NT2/D1 (cell line): ENCODE measurements at regions not wholly inside any gene's neighbourhood (a gene's known extent, or its start where the extent isn't known, plus 50 kb on each side); places are given as distances from the start of the nearest gene placed in this dataset.

Experiments used
- DNase-seq: peaks from one replicate; pipeline ENCODE4 v3.0.0-alpha.2; 2011; ENCODE audit warnings: low read depth, low spot score
- H3K27me3 ChIP-seq: 2 replicates; pipeline ENCODE4 v1.6.0; 2011; ENCODE audit warnings: mild to moderate bottlenecking; ENCODE audit not compliant: insufficient read length, insufficient read depth
- H3K36me3 ChIP-seq: 2 replicates; pipeline ENCODE4 v1.6.1; 2011; ENCODE audit warnings: mild to moderate bottlenecking, low read length, mixed read lengths; ENCODE audit not compliant: insufficient read depth, insufficient read length
- H3K4me1 ChIP-seq: 2 replicates; pipeline ENCODE4 v1.5.1; 2011; ENCODE audit not compliant: insufficient read depth, insufficient read length
- H3K4me3 ChIP-seq: 2 replicates; pipeline ENCODE4 v1.5.1; 2011; ENCODE audit warnings: low read depth; ENCODE audit not compliant: insufficient read length
- H3K9ac ChIP-seq: 2 replicates; pipeline ENCODE4 v1.6.0; 2011; ENCODE audit warnings: low read depth; ENCODE audit not compliant: insufficient read length
- H3K9me3 ChIP-seq: 2 replicates; pipeline ENCODE4 v1.5.1; 2011; ENCODE audit warnings: mild to moderate bottlenecking, low read length; ENCODE audit not compliant: insufficient read depth
- SUZ12 ChIP-seq: IDR thresholded peaks from 2 replicates; pipeline ENCODE4 v1.6.1; 2011; ENCODE audit not compliant: insufficient read length, insufficient read depth; ENCODE audit errors: extremely low read depth
- YY1 ChIP-seq: IDR thresholded peaks from 2 replicates; pipeline ENCODE4 v1.6.1; 2011; ENCODE audit not compliant: insufficient read length, insufficient read depth
- ZNF274 ChIP-seq: IDR thresholded peaks from 2 replicates; pipeline ENCODE4 v1.6.1; 2011; ENCODE audit warnings: mild to moderate bottlenecking, low read depth, low read length

DNA sequence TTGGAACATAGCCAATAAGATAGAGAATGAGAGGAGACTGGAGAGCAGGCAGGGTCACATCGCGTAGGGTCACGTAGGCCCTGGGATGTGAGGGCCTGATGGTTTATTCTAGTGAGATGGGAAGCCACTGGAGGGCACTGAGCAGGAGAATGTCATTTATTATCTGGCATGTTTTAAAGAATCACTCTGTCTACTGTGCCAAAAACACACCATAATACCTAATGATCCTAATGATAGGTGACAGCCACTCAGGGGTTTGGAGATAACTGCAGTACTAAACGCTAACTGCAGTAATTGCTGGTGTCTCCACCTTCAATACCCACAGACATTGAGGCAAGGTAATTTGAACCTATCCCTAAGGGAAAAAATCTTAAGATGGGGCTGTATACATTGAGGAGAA is 185.4 kb downstream of the TTLL7 start:
- Histone ChIP-seq H3K27me3 (no peaks in the 10 kb centered on the region), H3K36me3 (no peaks in the 10 kb centered on the region), H3K9me3 (no peaks in the 10 kb centered on the region), H3K9ac (no peak overlapping the region), H3K4me3 (no peak overlapping the region), H3K4me1 (no peaks in the 10 kb centered on the region)
- DNase-seq = no peak
- TF ChIP-seq ZNF274 (no peak), SUZ12 (no peak), YY1 (no peak)

DNA sequence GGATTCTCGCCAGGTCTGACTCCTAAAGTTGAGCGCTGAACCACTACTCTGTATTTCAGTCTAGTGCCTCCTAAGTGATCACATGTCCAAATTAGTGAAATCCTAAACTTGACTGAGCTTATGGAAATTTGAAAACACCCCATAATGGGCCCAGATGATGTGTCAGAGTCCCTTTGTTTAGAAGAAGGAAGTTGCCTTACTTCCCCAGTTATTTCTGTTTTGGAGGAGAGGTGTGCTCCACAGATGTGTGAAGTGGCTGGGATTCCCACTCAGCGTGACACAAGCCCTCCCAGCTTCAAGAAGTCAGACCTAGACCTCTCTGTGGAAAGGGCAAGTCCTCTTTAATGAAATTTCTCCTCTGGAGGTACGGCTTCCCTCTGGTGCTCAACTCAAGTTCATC is 188.8 kb downstream of the TTLL7 start:
- no peak for TF ChIP-seq ZNF274
- TF ChIP-seq SUZ12 = no peak
- no peak for TF ChIP-seq YY1
- no peak for DNase-seq
- Histone ChIP-seq H3K4me3 (no peak overlapping the region), H3K27me3 (no peaks in the 10 kb centered on the region), H3K9ac (no peak overlapping the region), H3K4me1 (no peaks in the 10 kb centered on the region), H3K36me3 (no peaks in the 10 kb centered on the region), H3K9me3 (no peaks in the 10 kb centered on the region)

DNA sequence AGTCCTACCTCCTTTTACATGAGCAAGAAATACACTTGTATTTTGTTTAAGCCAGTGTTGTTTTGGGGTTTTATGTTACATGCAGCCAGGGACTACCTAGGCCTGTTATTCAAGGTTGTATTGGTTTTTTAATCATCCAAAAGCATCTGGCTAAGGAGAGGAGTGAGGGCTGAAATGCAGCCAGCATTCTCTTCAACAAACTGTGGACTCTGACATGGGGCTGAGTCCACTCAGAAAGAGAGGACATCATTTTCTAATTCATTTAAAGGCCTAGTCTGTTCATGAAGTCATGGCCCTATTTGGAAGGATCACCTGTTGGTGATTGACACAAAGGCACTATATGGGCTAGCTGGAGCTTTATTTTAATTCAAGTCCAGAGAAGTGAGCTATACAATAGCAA is 190.4 kb downstream of the TTLL7 start:
- TF ChIP-seq YY1 = no peak
- no peak for TF ChIP-seq ZNF274
- TF ChIP-seq SUZ12 = no peak
- Histone ChIP-seq H3K4me3 (no peak overlapping the region), H3K4me1 (no peaks in the 10 kb centered on the region), H3K27me3 (no peaks in the 10 kb centered on the region), H3K9ac (no peak overlapping the region), H3K36me3 (no peaks in the 10 kb centered on the region), H3K9me3 (no peaks in the 10 kb centered on the region)
- DNase-seq = no peak

DNA sequence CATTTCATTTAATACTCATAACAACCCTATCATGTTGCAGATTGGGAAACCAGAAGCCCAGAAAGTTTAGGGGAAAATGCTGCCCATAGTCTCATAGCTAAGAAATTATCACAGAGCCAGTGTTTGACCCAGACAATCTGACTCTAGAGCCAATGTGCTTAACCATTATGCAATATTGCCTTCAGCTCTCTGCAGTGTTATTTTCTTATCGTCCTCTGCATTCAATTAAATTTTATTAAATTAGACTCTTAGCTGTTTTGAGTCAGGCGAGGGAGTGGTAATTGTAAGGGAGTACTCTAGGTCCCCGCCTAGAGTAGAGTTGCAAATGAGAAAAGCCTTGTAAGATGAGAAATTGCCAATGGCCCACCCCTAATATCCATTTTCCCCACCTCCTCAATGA is 191.1 kb downstream of the TTLL7 start:
- Histone ChIP-seq H3K9ac (no peak overlapping the region), H3K4me3 (no peak overlapping the region), H3K36me3 (no peaks in the 10 kb centered on the region), H3K9me3 (no peaks in the 10 kb centered on the region), H3K4me1 (no peaks in the 10 kb centered on the region), H3K27me3 (no peaks in the 10 kb centered on the region)
- no peak for DNase-seq
- TF ChIP-seq ZNF274 (no peak), SUZ12 (no peak), YY1 (no peak)

DNA sequence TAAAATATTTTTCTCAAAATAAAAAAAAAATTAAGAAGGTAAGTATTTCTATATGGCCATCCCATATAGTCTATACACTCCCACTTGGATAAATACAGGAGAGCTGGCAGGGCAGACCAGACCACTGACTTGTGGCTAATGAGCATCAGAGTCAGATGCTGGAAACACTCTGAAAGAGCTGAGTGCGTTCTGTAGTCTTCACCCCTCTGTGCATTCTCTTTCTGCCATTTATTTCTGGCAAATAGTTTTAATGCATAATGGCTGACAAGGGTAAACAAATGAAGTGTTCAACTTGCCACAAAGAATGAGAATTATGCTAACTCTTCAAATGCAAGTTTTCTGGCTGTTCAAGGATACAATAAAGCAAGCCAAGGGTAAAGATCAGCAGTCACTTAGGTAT is 191.7 kb downstream of the TTLL7 start:
- no peak overlapping the region for H3K9ac ChIP-seq
- H3K36me3 ChIP-seq = no peaks in the 10 kb centered on the region
- H3K4me3 ChIP-seq = no peak overlapping the region
- H3K4me1 ChIP-seq = no peaks in the 10 kb centered on the region
- DNase-seq = no peak
- no peaks in the 10 kb centered on the region for H3K9me3 ChIP-seq
- TF ChIP-seq SUZ12 (no peak), ZNF274 (no peak), YY1 (no peak)
- no peaks in the 10 kb centered on the region for H3K27me3 ChIP-seq

DNA sequence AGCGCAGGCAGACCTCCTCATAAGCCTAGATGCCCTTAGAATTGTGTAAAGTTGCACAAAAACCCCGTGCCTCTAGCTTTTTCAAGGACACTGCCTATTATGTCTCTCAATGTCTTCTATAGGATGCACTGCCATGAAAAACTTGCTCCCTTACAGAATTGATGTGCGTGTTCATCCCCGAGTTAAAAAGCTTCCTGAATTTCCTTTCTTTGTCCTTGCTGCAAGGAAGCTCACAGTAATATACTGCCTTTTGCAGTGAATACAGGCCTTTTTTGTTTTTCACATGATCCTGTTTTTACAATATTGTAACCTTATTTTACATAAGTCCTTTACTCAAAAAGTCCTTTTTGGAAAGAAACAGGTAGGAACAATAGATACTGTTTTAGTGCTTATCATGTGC is 193.0 kb downstream of the TTLL7 start:
- Histone ChIP-seq H3K9me3 (no peaks in the 10 kb centered on the region), H3K4me1 (no peaks in the 10 kb centered on the region), H3K9ac (no peak overlapping the region), H3K4me3 (no peak overlapping the region), H3K27me3 (no peaks in the 10 kb centered on the region), H3K36me3 (no peaks in the 10 kb centered on the region)
- DNase-seq = no peak
- no peak for TF ChIP-seq YY1
- no peak for TF ChIP-seq SUZ12
- no peak for TF ChIP-seq ZNF274

DNA sequence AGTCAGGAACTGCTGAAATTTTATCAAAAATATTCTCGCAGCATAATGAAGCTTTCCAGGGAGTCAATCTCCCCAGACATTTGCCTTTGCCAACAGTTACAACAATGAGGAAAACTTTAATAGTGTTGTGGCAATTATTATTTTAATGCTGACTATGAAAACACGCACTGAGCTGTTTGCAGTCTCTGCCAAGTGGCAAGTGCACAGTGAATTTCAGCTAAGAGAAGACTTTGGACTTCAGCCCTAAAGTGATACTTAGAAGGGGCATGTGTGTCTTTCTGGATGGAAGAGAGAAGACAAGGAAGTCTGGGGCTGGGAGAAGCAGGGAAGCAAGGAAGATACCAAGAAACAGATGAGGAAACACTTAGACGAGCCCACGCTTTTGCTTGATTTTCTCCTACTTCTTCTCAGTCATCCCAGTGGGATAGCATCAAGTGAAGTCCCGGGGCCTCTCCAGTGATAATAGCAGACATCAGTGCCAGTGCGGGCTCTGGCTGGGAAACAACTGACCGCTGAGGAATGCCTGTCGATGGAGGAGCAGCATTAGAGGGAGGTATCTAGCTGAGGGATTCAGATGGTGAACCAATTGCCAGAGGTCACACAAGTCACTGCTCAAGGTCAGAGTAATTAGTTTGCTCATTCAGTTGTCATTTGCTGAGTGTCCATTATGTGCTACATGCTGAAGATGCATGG is 196.3 kb downstream of the TTLL7 start:
- TF ChIP-seq SUZ12 (no peak), YY1 (no peak), ZNF274 (no peak)
- H3K27me3 ChIP-seq = no peaks in the 10 kb centered on the region
- DNase-seq = no peak
- H3K36me3 ChIP-seq = no peaks in the 10 kb centered on the region
- H3K9me3 ChIP-seq = no peaks in the 10 kb centered on the region
- H3K9ac ChIP-seq = no peak overlapping the region
- H3K4me1 ChIP-seq = no peaks in the 10 kb centered on the region
- no peak overlapping the region for H3K4me3 ChIP-seq

DNA sequence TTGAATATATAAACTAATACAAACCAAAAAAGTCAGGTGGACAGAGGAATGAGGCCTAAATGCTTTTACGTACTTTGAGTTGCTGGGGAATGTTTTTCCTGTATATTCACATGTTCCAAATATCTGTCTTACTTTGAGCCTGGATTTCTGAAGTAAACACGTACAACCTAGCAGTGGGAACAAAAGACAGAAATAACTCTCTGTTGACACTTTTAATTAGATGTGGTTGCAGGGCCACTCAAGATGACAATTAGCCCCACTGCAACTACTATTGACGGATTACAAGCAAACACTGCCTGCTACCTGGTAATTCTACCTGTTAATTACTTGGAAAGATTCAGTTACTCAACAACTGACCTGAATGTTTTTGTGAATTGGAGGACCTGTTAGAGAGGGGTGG is 196.9 kb downstream of the TTLL7 start:
- H3K4me1 ChIP-seq = no peaks in the 10 kb centered on the region
- DNase-seq = no peak
- H3K27me3 ChIP-seq = no peaks in the 10 kb centered on the region
- H3K9me3 ChIP-seq = no peaks in the 10 kb centered on the region
- no peak overlapping the region for H3K4me3 ChIP-seq
- no peak overlapping the region for H3K9ac ChIP-seq
- H3K36me3 ChIP-seq = no peaks in the 10 kb centered on the region
- TF ChIP-seq YY1 (no peak), SUZ12 (no peak), ZNF274 (no peak)
